Spinal cord (tissue), 9 donors: ENCODE measurements at regions not wholly inside any gene's neighbourhood (a gene's known extent, or its start where the extent isn't known, plus 50 kb on each side); places are given as distances from the start of the nearest gene placed in this dataset.
"Not testable (repeated sequence)": the region's sequence is repeated elsewhere in the genome, so short reads cannot be mapped to it uniquely, and the experiment has no call there.

Experiments
- DNase-seq, 6 donors: peaks; one replicate each; pipeline versions ENCODE4 v3.0.0 to v3.0.0-alpha.2; 2013 to 2015; ENCODE audit warnings: low spot score in 6 of 6, low read depth in 4 of 6
- H3K27ac ChIP-seq: one replicate; pipeline ENCODE4 v1.5.1; 2013; ENCODE audit warnings: low read depth, low read length, control low read depth
- H3K27me3 ChIP-seq: one replicate; pipeline ENCODE4 v1.6.1; 2013; ENCODE audit warnings: low read length; ENCODE audit not compliant: control insufficient read depth, insufficient read depth
- H3K36me3 ChIP-seq: one replicate; pipeline ENCODE4 v1.6.1; 2013; ENCODE audit warnings: low read length; ENCODE audit not compliant: control insufficient read depth, insufficient read depth
- H3K4me1 ChIP-seq: one replicate; pipeline ENCODE4 v1.6.1; 2013; ENCODE audit warnings: low read length; ENCODE audit not compliant: control insufficient read depth, insufficient read depth
- H3K4me3 ChIP-seq: one replicate; pipeline ENCODE4 v1.5.1; 2013; ENCODE audit warnings: low read depth, low read length, control low read depth
- H3K9me3 ChIP-seq: one replicate; pipeline ENCODE4 v1.6.1; 2013; ENCODE audit warnings: low read length; ENCODE audit not compliant: control insufficient read depth, insufficient read depth
- WGBS: methylation state at CpG from one replicate; pipeline ENCODE4 v1.1.5; 2013; ENCODE audit warnings: missing lambda C conversion rate; ENCODE audit not compliant: insufficient coverage; 5-methylcytosine and 5-hydroxymethylcytosine counted together
- donor health status: healthy.

DNA sequence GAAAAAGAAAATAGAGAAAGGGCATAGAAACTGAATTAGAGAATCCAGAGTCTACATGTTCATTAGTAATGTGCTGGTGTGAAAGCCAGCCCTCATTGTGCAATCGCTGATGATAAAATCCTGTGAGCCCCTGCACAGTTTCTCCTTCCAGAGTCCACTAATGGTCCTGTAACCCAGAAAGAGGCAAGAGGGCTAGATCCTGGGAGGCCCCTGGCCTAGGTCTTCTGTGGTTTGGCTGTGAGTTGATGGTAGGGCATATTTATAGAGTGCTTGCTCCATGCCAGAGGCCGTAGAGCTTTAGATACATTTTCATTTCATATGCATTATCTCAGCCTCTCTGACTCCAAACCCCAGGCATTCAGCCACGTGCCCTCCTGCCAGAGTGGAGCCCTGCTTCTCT lies 94.9 kb upstream of the MTHFD1L start:
- no peak for DNase-seq
- H3K9me3 ChIP-seq = no peaks in the 10 kb centered on the region
- H3K27ac ChIP-seq = no peak overlapping the region
- H3K27me3 ChIP-seq = no peaks in the 10 kb centered on the region
- H3K4me1 ChIP-seq = peaks cover 6% of the 10 kb centered on the region
- 86% methylated on average over 1 of the region's 3 CpGs for WGBS
- H3K36me3 ChIP-seq = peaks cover 3% of the 10 kb centered on the region
- no peak overlapping the region for H3K4me3 ChIP-seq

DNA sequence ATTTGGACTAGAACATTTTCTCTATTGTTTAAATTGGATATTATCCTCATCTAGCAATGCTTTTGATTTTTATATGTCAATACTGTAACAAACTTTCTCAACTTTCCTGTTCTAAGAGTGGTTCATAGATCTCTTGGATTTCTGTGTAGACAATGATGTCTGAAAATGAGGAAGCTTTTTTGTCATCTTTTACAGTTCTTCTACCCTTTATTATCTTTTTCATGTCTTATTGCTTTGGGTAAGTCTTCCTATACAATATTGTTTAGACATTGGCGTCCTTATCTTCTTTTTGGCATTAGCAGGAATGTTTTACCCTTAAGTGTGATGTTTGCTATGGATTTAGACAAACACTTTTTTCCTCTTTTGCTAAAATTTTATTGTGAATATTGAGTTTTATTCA lies 91.5 kb upstream of the MTHFD1L start:
- H3K27ac ChIP-seq = no peak overlapping the region
- WGBS = no CpG with 5 or more reads among the region's 1 CpG
- DNase-seq = no peak
- peaks cover 5% of the 10 kb centered on the region for H3K36me3 ChIP-seq
- no peak overlapping the region for H3K4me3 ChIP-seq
- peaks cover 3% of the 10 kb centered on the region for H3K4me1 ChIP-seq
- H3K9me3 ChIP-seq = no peaks in the 10 kb centered on the region
- H3K27me3 ChIP-seq = no peaks in the 10 kb centered on the region

DNA sequence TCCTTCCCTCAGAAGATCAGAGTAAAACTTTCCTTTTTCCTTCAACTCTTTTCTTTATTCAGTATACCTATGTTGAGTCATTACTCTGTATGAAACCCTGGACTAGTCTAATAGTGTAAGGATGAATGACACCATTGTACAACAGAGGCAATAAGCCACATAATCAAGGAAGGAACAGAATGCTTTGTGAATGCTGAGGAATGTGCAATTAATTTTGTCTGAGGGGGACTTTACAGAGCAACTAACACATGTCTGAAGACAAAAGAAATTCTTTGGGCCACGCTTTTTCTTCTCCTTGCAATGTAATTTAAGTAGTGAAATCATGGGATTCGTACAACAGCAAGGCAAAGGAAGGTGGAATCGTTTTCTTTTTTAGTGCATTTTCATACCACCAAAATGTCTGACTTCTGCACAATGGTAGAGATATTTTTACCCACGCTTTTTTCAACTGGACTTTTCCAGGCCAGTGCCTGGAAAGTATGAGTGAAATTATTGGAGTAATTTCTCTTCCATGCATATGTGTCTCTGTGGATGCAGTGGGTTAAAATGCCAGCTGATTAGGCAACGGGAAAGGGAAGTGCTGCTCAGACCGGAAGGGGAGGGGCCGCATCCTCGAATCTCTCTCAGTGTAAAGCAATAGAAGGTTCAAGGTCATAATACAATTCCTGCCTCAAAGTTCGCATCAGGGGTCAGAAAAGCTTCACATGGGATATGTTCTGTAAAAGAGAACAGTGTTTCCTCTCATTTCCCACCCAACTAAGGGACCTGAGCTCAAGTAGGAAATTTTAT lies 89.9 kb upstream of the MTHFD1L start:
- Histone ChIP-seq H3K9me3 (no peaks in the 10 kb centered on the region), H3K27ac (peak overlapping the region; percentile 57), H3K4me3 (no peak overlapping the region), H3K36me3 (peaks cover 7% of the 10 kb centered on the region), H3K4me1 (peaks cover 3% of the 10 kb centered on the region), H3K27me3 (no peaks in the 10 kb centered on the region)
- 17% methylated on average over 4 of the region's 9 CpGs for WGBS
- peak in 2 of 6 donors; percentile 59 to 81 for DNase-seq

DNA sequence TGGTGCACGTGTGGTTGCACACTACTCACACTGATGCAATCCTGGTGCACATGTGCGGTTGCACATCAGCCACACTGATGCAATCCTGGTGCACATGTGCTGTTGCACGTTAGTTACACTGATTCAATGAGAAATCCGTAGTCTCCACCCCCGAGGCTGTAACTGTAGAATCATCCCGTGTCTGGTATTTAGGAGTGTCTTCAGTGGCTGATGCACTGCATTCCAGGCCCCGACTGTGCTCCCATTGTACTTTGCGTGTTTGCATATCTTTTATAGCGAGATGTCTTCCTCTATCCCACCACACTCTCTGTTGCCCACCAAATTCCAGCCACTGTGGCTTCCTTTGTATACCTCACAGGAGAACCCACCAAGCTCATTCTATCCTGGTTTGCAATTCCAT lies 87.8 kb upstream of the MTHFD1L start:
- H3K4me3 ChIP-seq = no peak overlapping the region
- peaks cover 5% of the 10 kb centered on the region for H3K36me3 ChIP-seq
- H3K9me3 ChIP-seq = no peaks in the 10 kb centered on the region
- peaks cover 3% of the 10 kb centered on the region for H3K4me1 ChIP-seq
- no peaks in the 10 kb centered on the region for H3K27me3 ChIP-seq
- H3K27ac ChIP-seq = no peak overlapping the region
- no peak for DNase-seq
- whole genome bisulfite sequencing = 72% methylated on average over 8 of the region's 9 CpGs

DNA sequence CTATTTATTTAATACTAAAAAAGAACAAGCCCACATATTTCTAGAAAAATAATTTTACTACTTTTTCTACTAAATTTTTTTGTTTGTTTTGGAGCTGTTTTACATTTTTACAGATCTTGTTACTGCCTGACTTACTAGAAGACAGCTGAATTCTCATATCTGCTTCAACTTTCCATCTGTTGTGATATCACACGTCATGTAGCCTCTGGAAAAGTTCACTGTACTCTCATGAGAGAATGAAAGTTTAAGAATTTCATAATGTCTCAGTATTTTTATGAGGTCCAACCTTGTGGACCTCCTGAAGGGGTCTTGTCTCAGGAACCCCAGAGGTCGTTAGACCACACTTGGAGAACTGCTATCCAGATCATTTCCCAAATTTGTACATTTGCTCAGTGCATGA lies 81.7 kb upstream of the MTHFD1L start:
- no peak overlapping the region for H3K27ac ChIP-seq
- H3K27me3 ChIP-seq = no peaks in the 10 kb centered on the region
- WGBS = no CpG with 5 or more reads among the region's 2 CpGs
- no peaks in the 10 kb centered on the region for H3K9me3 ChIP-seq
- H3K4me1 ChIP-seq = peaks cover 2% of the 10 kb centered on the region
- H3K4me3 ChIP-seq = no peak overlapping the region
- peaks cover 2% of the 10 kb centered on the region for H3K36me3 ChIP-seq
- DNase-seq = peak in 1 of 6 donors; percentile 40

DNA sequence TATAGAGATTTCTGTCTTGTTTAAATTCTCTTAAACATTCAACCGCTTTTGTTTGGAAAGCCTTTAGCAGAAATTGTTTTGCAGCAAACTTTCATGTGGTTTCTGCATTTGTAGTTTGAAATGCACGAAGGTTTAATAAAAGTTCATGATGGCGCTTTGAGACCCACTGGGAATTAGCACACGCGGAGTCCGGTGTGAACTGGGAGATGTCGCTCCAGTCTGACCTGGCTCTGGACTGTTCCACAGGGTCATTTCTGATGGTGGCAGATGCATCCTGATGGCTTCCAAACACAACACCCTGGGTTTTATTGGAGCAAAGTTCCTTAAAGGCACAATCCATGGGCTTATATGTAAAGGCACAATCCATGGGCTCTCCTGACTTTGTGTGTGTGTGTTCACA lies 78.1 kb upstream of the MTHFD1L start:
- no peak for DNase-seq
- Histone ChIP-seq H3K27me3 (no peaks in the 10 kb centered on the region), H3K9me3 (no peaks in the 10 kb centered on the region), H3K36me3 (no peaks in the 10 kb centered on the region), H3K4me1 (peaks cover 2% of the 10 kb centered on the region), H3K27ac (peak overlapping the region; percentile 15), H3K4me3 (no peak overlapping the region)
- 81% methylated on average over 6 of the region's 7 CpGs for WGBS

DNA sequence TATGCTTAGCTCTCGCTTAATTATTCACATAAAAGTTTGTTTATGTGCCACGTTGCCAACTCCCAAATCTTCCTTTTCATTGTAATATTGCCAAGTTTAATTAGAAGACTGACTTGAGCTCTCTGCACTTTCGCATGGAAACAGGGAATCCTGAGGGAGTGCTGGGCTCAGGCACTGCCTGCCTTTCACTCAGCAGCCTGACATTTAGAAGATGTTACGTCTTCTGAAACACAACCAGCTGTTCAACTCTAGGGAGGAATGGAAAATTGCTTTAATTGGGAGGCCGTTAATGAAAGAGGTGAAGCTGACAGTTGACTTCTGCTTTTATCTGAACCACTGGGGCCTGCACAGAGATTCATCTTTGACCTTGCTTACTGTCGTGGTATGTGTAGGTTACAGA lies 77.4 kb upstream of the MTHFD1L start:
- peak in 2 of 6 donors; percentile 34 to 90 for DNase-seq
- Histone ChIP-seq H3K27me3 (no peaks in the 10 kb centered on the region), H3K36me3 (no peaks in the 10 kb centered on the region), H3K4me1 (peaks cover 2% of the 10 kb centered on the region), H3K4me3 (no peak overlapping the region), H3K9me3 (no peaks in the 10 kb centered on the region), H3K27ac (no peak overlapping the region)
- 41% methylated on average over 4 of the region's 6 CpGs for WGBS

DNA sequence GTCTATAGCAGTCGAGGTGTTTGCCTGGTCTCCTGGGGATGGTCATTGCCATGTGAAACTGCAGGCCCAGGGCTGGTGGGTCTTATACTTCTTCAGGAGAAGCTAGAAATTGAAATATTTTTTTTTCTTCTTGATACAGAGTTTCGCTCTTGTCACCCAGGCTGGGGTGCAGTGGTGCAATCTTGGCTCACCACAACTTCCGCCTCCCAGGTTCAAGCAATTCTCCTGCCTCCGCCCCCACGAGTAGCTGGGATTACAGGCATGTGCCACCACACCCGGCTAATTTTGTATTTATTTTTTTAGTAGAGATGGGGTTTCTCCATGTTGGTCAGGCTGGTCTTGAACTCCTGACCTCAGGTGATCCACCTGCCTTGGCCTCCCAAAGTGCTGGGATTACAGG lies 75.6 kb upstream of the MTHFD1L start:
- not testable (repeated sequence) for H3K4me3 ChIP-seq, H3K36me3 ChIP-seq, DNase-seq, H3K9me3 ChIP-seq, H3K27ac ChIP-seq, H3K4me1 ChIP-seq, H3K27me3 ChIP-seq
- 100% methylated on average over 3 of the region's 6 CpGs for WGBS

DNA sequence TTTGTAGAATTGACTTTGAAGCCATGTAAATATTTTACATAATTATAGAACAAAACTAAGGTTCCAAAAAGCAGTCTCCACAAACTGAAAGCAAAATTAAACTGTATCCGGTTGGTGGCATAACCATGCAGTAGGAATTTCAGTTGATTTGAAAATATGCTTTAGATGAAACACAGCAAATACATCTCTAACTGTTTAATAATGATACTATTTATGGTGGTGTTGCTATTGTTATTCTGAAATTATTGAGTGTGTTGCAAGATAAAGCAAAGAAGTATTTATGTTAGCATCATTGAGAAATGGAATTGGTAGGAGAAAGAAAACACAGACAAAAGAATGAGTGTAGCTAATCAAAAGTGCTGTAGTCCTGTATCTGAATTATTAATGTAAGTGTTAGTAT lies 73.8 kb upstream of the MTHFD1L start:
- Histone ChIP-seq H3K36me3 (peaks cover under 1% of the 10 kb centered on the region), H3K27me3 (no peaks in the 10 kb centered on the region), H3K27ac (no peak overlapping the region), H3K9me3 (no peaks in the 10 kb centered on the region), H3K4me1 (peaks cover 2% of the 10 kb centered on the region), H3K4me3 (no peak overlapping the region)
- no CpG with 5 or more reads among the region's 1 CpG for WGBS
- no peak for DNase-seq

DNA sequence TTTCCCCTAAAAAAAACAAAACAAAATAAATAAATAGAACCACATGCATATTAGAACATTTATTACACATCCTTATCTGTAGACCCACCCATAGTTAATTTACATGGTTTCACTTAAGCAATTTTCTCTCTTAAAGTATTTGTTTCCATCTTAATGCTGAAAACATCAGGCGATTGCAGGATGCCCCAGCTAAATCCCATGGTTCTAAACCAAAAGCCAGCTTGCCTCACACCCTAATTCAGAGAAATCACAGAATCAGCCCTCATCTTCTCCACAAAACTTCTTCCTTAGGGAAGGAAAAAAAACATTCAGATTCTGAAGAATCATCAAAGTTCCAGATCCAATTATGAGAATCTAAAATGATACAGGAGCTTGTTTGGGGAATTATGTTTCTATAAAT lies 67.6 kb upstream of the MTHFD1L start:
- no peaks in the 10 kb centered on the region for H3K9me3 ChIP-seq
- no peak overlapping the region for H3K4me3 ChIP-seq
- H3K4me1 ChIP-seq = no peaks in the 10 kb centered on the region
- WGBS = 100% methylated on average over 1 of the region's 1 CpG
- H3K27me3 ChIP-seq = no peaks in the 10 kb centered on the region
- peaks cover 6% of the 10 kb centered on the region for H3K36me3 ChIP-seq
- DNase-seq = no peak
- no peak overlapping the region for H3K27ac ChIP-seq
